Rectal smooth muscle tissue (tissue), 1 donor: ENCODE measurements at regions not wholly inside any gene's neighbourhood (a gene's known extent, or its start where the extent isn't known, plus 50 kb on each side); places are given as distances from the start of the nearest gene placed in this dataset.
"Not testable (repeated sequence)": the region's sequence is repeated elsewhere in the genome, so short reads cannot be mapped to it uniquely, and the experiment has no call there.

Experiments used
- H3K27ac ChIP-seq: one replicate; pipeline ENCODE4 v1.7.0; 2013; ENCODE audit warnings: low read depth, low read length, inconsistent platforms
- H3K27me3 ChIP-seq: one replicate; pipeline ENCODE4 v1.7.0; 2013; ENCODE audit warnings: low read length; ENCODE audit not compliant: control insufficient read depth, insufficient read depth
- H3K36me3 ChIP-seq: one replicate; pipeline ENCODE4 v1.7.0; 2013; ENCODE audit warnings: low read length; ENCODE audit not compliant: control insufficient read depth, insufficient read depth
- H3K4me1 ChIP-seq: one replicate; pipeline ENCODE4 v1.7.0; 2013; ENCODE audit warnings: low read length; ENCODE audit not compliant: control insufficient read depth, insufficient read depth
- H3K4me3 ChIP-seq: one replicate; pipeline ENCODE4 v1.7.0; 2013; ENCODE audit warnings: low read length
- H3K9ac ChIP-seq: one replicate; pipeline ENCODE4 v1.7.0; 2013; ENCODE audit warnings: low read length

- H3K9ac ChIP-seq, H3K27ac ChIP-seq, H3K27me3 ChIP-seq, H3K4me1 ChIP-seq, H3K4me3 ChIP-seq, H3K36me3 ChIP-seq: not testable (repeated sequence)
Observed at GRCh38 chr9:65566018-65566417, 109.7 kb upstream of the ZNG1E start.

DNA sequence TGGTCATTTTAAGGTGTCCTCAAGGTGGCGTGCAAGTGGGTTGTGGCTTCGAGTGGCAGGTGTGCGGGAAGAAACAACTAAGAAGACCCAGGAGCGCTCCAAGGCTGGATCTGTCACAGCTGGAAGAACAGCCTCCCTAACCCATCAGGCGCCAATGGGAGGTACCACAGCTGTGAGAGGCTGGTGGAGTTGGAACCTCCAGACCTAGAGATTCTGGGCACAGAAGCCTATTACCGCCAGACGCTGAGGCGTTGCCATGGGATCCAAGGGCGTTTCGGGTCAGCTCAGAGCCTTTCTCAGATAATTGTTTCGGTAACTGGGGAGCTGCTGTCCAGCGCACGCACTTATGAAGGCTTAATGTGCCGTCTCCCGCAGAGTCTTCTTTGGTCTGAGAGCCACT lies 156.7 kb upstream of the ZNG1E start:
- not testable (repeated sequence) for H3K4me1 ChIP-seq, H3K27me3 ChIP-seq

DNA sequence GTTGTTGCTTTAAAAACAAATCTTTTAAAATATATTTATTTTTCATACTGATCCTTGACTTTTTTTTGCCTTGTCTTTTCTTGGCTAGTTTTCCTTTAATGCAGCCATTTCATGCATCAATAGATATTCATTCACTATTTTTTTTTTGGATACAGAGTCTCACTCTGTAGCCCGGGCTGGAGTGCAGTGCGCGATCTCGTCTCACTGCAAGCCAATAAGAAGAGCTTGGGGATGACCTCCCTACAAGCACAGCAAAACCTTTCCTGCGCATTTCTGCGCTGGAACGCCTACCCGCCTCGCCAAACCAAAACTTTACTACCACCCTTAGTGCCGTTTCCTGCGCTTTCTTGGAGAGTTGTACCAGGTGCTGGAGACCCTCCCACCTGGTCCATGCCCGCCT lies 161.3 kb upstream of the ZNG1E start:
- not testable (repeated sequence) for H3K36me3 ChIP-seq, H3K4me1 ChIP-seq, H3K4me3 ChIP-seq, H3K27ac ChIP-seq, H3K27me3 ChIP-seq, H3K9ac ChIP-seq

More for the DNA sequence above, 156.7 kb upstream of the ZNG1E start:
- H3K4me3 ChIP-seq, H3K36me3 ChIP-seq, H3K9ac ChIP-seq, H3K27ac ChIP-seq: not testable (repeated sequence)

GRCh38 chr9:65507897-65508296 lies 167.8 kb upstream of the ZNG1E start:
- H3K27ac ChIP-seq, H3K4me1 ChIP-seq, H3K9ac ChIP-seq, H3K4me3 ChIP-seq, H3K27me3 ChIP-seq, H3K36me3 ChIP-seq: not testable (repeated sequence)

DNA sequence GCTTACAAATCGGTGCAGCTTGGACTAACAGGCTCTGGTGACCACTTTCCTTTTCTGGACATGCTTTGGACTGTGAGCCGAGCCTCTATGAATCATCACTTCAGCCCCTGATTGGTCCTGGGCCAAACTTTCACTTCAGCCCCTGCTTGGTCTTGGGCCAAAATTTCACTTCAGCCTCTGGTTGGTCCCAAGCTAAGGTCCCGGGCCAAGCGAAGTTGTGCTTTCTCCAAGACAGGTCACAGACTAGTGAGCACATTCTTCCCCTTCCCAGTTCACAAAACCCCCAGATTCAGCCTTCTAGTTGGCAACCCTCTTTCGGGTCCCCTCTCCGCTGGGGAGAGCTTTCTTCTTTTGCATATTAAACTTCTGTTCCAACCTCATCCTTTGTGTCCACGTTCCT lies 171.0 kb upstream of the ZNG1E start:
- H3K27ac ChIP-seq, H3K27me3 ChIP-seq, H3K4me1 ChIP-seq, H3K4me3 ChIP-seq, H3K36me3 ChIP-seq, H3K9ac ChIP-seq: not testable (repeated sequence)

- not testable (repeated sequence) for H3K36me3 ChIP-seq, H3K9ac ChIP-seq, H3K4me3 ChIP-seq, H3K4me1 ChIP-seq, H3K27ac ChIP-seq, H3K27me3 ChIP-seq
Observed at GRCh38 chr9:65503696-65504095, 172.0 kb upstream of the ZNG1E start.

DNA sequence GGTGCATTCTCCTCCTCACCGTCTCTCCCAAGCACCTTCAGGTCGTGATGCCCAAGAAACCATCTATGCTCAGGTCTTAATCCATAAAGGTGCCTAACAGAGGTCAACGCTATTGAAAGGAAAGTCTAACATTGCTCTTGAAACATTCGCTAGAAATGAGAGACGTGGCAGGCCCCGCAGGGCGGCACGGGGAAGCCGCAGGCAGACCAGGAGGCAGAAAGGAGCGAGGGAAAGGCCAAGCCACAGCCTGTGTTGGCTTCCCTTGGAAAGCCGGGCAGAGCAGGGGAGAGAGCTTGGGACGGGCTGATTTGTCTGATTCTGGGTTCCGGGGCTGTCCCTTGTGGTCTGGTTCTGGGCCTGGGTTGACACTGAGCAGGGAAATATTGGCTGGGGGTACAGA lies 192.8 kb upstream of the ZNG1E start:
- not testable (repeated sequence) for H3K27me3 ChIP-seq, H3K9ac ChIP-seq, H3K4me3 ChIP-seq, H3K36me3 ChIP-seq, H3K27ac ChIP-seq, H3K4me1 ChIP-seq

- H3K27me3 ChIP-seq, H3K4me1 ChIP-seq, H3K4me3 ChIP-seq, H3K9ac ChIP-seq, H3K36me3 ChIP-seq, H3K27ac ChIP-seq: not testable (repeated sequence)
Observed at GRCh38 chr9:65481291-65481690, 194.4 kb upstream of the ZNG1E start.

GRCh38 chr9:65474891-65475290 lies 189.9 kb upstream of the FOXD4L5 start:
- H3K4me1 ChIP-seq, H3K27ac ChIP-seq, H3K9ac ChIP-seq, H3K36me3 ChIP-seq, H3K27me3 ChIP-seq, H3K4me3 ChIP-seq: not testable (repeated sequence)

GRCh38 chr9:65473059-65473822 lies 188.2 kb upstream of the FOXD4L5 start:
- H3K27me3 ChIP-seq, H3K4me3 ChIP-seq, H3K9ac ChIP-seq, H3K27ac ChIP-seq, H3K4me1 ChIP-seq, H3K36me3 ChIP-seq: not testable (repeated sequence)

GRCh38 chr9:65471106-65471505 lies 186.1 kb upstream of the FOXD4L5 start:
- not testable (repeated sequence) for H3K27ac ChIP-seq, H3K36me3 ChIP-seq, H3K27me3 ChIP-seq, H3K9ac ChIP-seq, H3K4me1 ChIP-seq, H3K4me3 ChIP-seq

DNA sequence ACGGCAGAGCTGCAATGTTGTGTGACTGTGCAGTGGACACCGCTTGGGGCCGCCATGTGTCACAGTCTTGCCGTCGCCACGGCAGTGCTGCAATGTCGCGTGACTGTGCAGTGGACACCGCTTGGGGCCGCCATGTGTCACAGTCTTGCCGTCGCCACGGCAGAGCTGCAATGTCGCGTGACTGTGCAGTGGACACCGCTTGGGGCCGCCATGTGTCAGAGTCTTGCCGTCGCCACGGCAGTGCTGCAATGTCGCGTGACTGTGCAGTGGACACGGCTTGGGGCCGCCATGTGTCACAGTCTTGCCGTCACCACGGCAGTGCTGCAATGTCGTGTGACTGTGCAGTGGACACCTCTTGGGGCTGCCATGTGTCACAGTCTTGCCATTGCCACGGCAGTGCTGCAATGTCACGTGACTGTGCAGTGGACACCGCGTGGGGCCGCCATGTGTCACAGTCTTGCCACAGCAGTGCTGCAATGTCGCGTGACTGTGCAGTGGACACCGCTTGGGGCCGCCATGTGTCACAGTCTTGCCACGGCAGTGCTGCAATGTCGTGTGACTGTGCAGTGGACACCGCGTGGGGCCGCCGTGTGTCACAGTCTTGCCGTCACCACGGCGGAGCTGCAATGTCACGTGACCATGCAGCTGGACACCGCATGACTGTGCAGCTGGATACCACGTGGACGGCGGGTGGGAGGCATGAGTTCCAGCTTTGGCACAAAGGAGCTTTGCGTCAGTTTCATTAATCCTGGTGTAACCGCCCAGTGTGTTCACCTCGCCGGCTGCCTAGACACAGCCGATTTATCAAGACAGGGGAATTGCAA lies 182.1 kb upstream of the FOXD4L5 start:
- not testable (repeated sequence) for H3K27ac ChIP-seq, H3K9ac ChIP-seq, H3K4me1 ChIP-seq, H3K27me3 ChIP-seq, H3K36me3 ChIP-seq, H3K4me3 ChIP-seq
